NB4 (cell line): ENCODE measurements at regions not wholly inside any gene's neighbourhood (a gene's known extent, or its start where the extent isn't known, plus 50 kb on each side); places are given as distances from the start of the nearest gene placed in this dataset.

ENCODE experiments used
- DNase-seq: peaks from one replicate; pipeline ENCODE4 v3.0.0; 2010; ENCODE audit warnings: low read depth
- H3K4me3 ChIP-seq: one replicate; pipeline ENCODE4 v1.5.1; 2011; ENCODE audit warnings: mild to moderate bottlenecking, low read depth, low read length, moderate library complexity
- MYC ChIP-seq: IDR thresholded peaks from 2 replicates; pipeline ENCODE4 v1.6.1; 2011; ENCODE audit warnings: low read depth, low read length
- POLR2A ChIP-seq: IDR thresholded peaks from 2 replicates; pipeline ENCODE4 v1.6.1; 2011; ENCODE audit warnings: mild to moderate bottlenecking; ENCODE audit not compliant: insufficient read length; ENCODE audit errors: extremely low read depth
- TF ChIP-seq, protein P1 (sequence below): IDR thresholded peaks from one replicate; pipeline ENCODE4 v1.5.1; 2012; ENCODE audit warnings: low read depth, low read length
- TF ChIP-seq, protein P2 (sequence below): IDR thresholded peaks from 2 replicates; pipeline ENCODE4 v1.6.1; 2011; ENCODE audit warnings: low read depth, low read length

DNA sequence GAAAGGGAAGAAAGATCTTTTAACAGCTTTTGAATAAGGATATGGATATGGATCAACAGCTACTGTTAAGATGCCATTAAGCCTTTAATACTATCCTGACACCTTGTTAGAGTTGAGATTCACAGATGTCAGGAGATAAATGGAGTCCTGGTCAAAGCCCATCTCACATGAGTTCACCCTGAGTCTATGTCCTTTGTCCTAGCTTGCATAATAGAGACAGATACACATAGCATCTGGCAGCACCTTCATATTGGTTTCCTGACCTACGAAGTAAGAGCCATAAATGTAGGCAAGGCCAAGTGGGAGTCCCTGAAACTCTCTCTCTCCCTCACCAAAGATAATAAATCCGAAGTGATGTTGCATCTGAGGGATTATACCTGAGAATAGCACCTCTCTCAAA is 79.1 kb upstream of the F13A1 start:
- H3K4me3 ChIP-seq = no peak overlapping the region
- TF ChIP-seq, protein P1, sequence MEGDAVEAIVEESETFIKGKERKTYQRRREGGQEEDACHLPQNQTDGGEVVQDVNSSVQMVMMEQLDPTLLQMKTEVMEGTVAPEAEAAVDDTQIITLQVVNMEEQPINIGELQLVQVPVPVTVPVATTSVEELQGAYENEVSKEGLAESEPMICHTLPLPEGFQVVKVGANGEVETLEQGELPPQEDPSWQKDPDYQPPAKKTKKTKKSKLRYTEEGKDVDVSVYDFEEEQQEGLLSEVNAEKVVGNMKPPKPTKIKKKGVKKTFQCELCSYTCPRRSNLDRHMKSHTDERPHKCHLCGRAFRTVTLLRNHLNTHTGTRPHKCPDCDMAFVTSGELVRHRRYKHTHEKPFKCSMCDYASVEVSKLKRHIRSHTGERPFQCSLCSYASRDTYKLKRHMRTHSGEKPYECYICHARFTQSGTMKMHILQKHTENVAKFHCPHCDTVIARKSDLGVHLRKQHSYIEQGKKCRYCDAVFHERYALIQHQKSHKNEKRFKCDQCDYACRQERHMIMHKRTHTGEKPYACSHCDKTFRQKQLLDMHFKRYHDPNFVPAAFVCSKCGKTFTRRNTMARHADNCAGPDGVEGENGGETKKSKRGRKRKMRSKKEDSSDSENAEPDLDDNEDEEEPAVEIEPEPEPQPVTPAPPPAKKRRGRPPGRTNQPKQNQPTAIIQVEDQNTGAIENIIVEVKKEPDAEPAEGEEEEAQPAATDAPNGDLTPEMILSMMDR = no peak
- TF ChIP-seq POLR2A (no peak), MYC (no peak)
- TF ChIP-seq, protein P2, sequence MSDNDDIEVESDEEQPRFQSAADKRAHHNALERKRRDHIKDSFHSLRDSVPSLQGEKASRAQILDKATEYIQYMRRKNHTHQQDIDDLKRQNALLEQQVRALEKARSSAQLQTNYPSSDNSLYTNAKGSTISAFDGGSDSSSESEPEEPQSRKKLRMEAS = no peak
- no peak for DNase-seq

DNA sequence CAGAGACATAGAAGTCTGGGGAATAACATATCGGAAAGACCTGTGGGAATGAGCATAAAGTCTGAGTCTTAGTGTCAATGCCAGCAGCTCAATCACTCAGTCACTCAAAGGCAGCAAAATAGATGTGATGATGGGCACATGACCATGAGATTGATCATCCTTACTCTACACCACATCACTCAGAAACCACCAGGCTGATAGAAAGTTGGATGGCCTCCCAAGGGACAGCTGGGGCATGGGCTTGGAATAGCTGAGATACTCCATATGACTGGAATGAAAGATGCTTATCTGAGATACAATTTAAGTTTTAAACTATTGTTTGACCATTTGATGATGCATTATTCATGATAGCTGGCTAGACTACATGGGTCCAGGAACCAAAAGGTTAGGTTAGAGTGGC is 80.9 kb upstream of the F13A1 start:
- no peak overlapping the region for H3K4me3 ChIP-seq
- no peak for DNase-seq
- no peak for TF ChIP-seq POLR2A
- TF ChIP-seq, protein P1 = no peak
- TF ChIP-seq, protein P2 = no peak
- TF ChIP-seq MYC = no peak

DNA sequence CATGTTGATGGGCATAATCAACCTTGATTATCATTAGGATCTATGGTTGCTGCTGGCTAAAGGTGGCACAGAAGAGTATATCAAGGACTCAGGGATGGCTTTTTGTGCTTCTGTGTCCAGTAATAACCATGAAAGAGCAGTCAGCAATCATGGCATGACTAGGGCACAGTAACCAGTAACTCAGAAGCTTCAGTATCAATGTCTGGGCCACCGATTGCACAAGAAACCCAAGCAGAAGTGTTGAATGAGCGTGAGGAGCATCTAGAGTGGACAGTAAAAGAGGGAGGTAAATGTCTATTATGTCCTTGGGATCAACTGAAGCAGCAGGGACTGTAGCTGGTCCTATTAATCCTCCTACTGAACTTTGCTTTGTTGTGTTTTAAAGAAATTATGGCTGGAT is 81.5 kb upstream of the F13A1 start:
- H3K4me3 ChIP-seq = no peak overlapping the region
- TF ChIP-seq, protein P1 = no peak
- TF ChIP-seq POLR2A = no peak
- no peak for TF ChIP-seq MYC
- TF ChIP-seq, protein P2 = no peak
- DNase-seq = no peak

DNA sequence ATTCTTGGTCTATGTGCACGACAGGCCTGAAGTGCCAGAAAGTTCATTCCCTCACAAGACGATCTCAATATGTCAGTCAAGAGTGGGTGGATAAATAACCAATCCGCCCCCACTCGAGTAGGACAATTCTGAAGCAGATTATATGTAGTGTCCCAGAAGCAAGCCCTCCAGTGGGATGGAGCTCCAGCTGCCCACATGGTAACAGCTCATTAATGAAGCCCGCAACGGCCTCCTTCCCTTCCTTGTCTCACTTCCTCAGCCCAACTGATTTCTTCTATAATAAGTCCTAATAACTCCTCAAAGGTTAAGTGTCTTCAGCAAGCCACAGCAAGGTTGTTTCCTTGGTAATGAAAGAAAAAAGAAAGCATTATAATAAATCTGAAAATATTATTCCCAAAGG is 82.1 kb upstream of the F13A1 start:
- no peak for DNase-seq
- TF ChIP-seq MYC (no peak), POLR2A (no peak)
- TF ChIP-seq, protein P2 = no peak
- TF ChIP-seq, protein P1 = no peak
- no peak overlapping the region for H3K4me3 ChIP-seq

DNA sequence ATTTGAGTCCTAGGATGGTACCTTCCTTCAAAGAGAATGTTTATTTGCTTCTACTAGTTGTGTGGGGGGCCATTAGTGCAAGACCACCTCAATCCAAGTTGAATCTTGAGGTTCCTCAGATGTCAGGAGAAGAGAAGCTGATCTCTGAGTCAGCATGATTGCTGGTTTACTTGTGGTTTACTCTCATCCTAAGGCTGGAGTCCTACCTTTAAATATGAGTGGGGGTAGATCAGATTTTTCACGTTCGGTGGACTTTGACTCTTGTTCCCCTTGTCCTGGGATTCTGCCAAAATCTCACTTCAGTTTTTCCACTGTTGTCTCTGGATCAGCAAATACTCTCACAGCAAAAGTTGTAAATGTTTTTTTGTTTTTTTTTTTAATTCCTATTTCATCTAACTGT is 84.6 kb upstream of the F13A1 start:
- no peak overlapping the region for H3K4me3 ChIP-seq
- TF ChIP-seq, protein P2 = no peak
- TF ChIP-seq MYC = no peak
- TF ChIP-seq, protein P1 = no peak
- TF ChIP-seq POLR2A = no peak
- DNase-seq = peak; percentile 25
